Spleen (tissue), 11 donors: ENCODE measurements at regions not wholly inside any gene's neighbourhood (a gene's known extent, or its start where the extent isn't known, plus 50 kb on each side); places are given as distances from the start of the nearest gene placed in this dataset.

Source experiments
- DNase-seq: peaks from one replicate; pipeline ENCODE4 v3.0.0-alpha.2; 2020
- H3K27ac ChIP-seq, 8 donors: fragments of 200-600 bp; sonication (generic) in 7 of 8; 1 replicate in 4 of 8; 2 replicates in 4 of 8; pipeline versions ENCODE4 v1.5.0 to v1.8.0; 2016 to 2021; ENCODE audit warnings: inconsistent platforms in 4 of 8, mild to moderate bottlenecking in 4 of 8, moderate library complexity in 1 of 8
- H3K27me3 ChIP-seq, 7 donors: fragments of 200-600 bp; sonication (generic) in 6 of 7; replicated peaks in 1 of 7; 1 replicate in 4 of 7; 2 replicates in 3 of 7; pipeline versions ENCODE4 v1.5.0 to v1.8.0; 2016 to 2021; ENCODE audit warnings: inconsistent platforms in 3 of 7, mild to moderate bottlenecking in 1 of 7
- H3K36me3 ChIP-seq, 6 donors: fragments of 200-600 bp; sonication (generic) in 5 of 6; 1 replicate in 4 of 6; 2 replicates in 2 of 6; pipeline versions ENCODE4 v1.5.0 to v1.8.0; 2016 to 2021; ENCODE audit warnings: inconsistent platforms in 2 of 6
- H3K4me1 ChIP-seq, 6 donors: fragments of 200-600 bp; sonication (generic) in 5 of 6; 1 replicate in 3 of 6; 2 replicates in 3 of 6; pipeline versions ENCODE4 v1.5.0 to v1.8.0; 2016 to 2021; ENCODE audit warnings: inconsistent platforms in 3 of 6
- H3K4me3 ChIP-seq, 8 donors: fragments of 200-600 bp; sonication (generic) in 7 of 8; 1 replicate in 4 of 8; 2 replicates in 4 of 8; pipeline versions ENCODE4 v1.5.0 to v1.8.0; 2016 to 2021; ENCODE audit warnings: inconsistent platforms in 4 of 8, mild to moderate bottlenecking in 4 of 8, moderate library complexity in 2 of 8
- H3K9me3 ChIP-seq, 8 donors: fragments of 200-600 bp; sonication (generic) in 7 of 8; 1 replicate in 4 of 8; 2 replicates in 4 of 8; pipeline versions ENCODE4 v1.5.0 to v1.8.0; 2016 to 2021; ENCODE audit warnings: inconsistent platforms in 4 of 8
- POLR2A ChIP-seq, 3 donors: fragments of 450-650 bp; IDR thresholded peaks; one replicate each; pipeline ENCODE4 v1.5.1; 2017; ENCODE audit warnings: antibody characterized with exemption in 3 of 3, mild to moderate bottlenecking in 1 of 3
- POLR2AphosphoS5 ChIP-seq, 3 donors: sonication (generic); formaldehyde crosslinking; IDR thresholded peaks; one replicate each; pipeline ENCODE4 v1.5.1; 2017; ENCODE audit warnings: antibody characterized with exemption in 3 of 3
- WGBS, 5 donors: extraction: QIAGEN DNeasy Blood & Tissue Kit in 3 of 5; methylation state at CpG; one replicate each; pipeline versions ENCODE4 v1.1.5 to v1.1.7; 2013 to 2018; 5-methylcytosine and 5-hydroxymethylcytosine counted together
- intact Hi-C: fragments of 100-400 bp; cut with DNase I; formaldehyde crosslinking; loops from one replicate; pipeline ENCODE4 v1.15.0; 2023; ENCODE audit warnings: low total_unique reads
- TF ChIP-seq, protein P1 (sequence below), 11 experiments: fragments of 200-600 bp in 7 of 11; fragments of 450-650 bp in 4 of 11; sonication (generic) in 4 of 11; IDR thresholded peaks in 8 of 11; conservative IDR thresholded peaks in 3 of 11; 1 replicate in 7 of 11; 2 replicates in 4 of 11; pipeline versions ENCODE4 v1.4.0 to v1.8.0; 2016 to 2021; ENCODE audit warnings: antibody characterized with exemption in 11 of 11, inconsistent platforms in 4 of 11, mild to moderate bottlenecking in 1 of 11
- donor health status: healthy with polysubstance abuse.
- donor health status: DM: no; HTN: no; CAD: no; lungs with moderate emphysema.
- donor health status: DM: no; HTN: no; CAD: no.
- donor health status: Bipolar disorder and iron deficiency.
- donor health status: healthy.
- donor health status: DM: no; HTN: no; CAD: no.
- donor health status: DM: yes; HTN: yes; CAD: no.

GRCh38 chr3:132925256-132925930 is 112.8 kb upstream of the TMEM108 start:
- Histone ChIP-seq H3K4me3 (no peak overlapping the region), H3K27ac (no peak overlapping the region), H3K27me3 (no peaks in the 10 kb centered on the region), H3K9me3 (no peaks in the 10 kb centered on the region), H3K4me1 (no peaks in the 10 kb centered on the region), H3K36me3 (no peaks in the 10 kb centered on the region)
- 90 to 95% (median 92%) methylated on average over 4 of the region's 4 CpGs for WGBS, 5 donors
- no peak for DNase-seq
- intact Hi-C loops = no loop called here
- TF ChIP-seq, protein P1, sequence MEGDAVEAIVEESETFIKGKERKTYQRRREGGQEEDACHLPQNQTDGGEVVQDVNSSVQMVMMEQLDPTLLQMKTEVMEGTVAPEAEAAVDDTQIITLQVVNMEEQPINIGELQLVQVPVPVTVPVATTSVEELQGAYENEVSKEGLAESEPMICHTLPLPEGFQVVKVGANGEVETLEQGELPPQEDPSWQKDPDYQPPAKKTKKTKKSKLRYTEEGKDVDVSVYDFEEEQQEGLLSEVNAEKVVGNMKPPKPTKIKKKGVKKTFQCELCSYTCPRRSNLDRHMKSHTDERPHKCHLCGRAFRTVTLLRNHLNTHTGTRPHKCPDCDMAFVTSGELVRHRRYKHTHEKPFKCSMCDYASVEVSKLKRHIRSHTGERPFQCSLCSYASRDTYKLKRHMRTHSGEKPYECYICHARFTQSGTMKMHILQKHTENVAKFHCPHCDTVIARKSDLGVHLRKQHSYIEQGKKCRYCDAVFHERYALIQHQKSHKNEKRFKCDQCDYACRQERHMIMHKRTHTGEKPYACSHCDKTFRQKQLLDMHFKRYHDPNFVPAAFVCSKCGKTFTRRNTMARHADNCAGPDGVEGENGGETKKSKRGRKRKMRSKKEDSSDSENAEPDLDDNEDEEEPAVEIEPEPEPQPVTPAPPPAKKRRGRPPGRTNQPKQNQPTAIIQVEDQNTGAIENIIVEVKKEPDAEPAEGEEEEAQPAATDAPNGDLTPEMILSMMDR (IDR thresholded peaks at IDR 0.05 in 8 of 11, conservative IDR thresholded peaks at IDR 0.05 in 3 of 11) = no peak
- TF ChIP-seq POLR2A (IDR thresholded peaks at IDR 0.05) (no peak), POLR2AphosphoS5 (IDR thresholded peaks at IDR 0.05) (no peak)

- intact Hi-C loops = no loop called here
These were observed 122.1 kb upstream of the TMEM108 start for GRCh38 chr3:132916096-132916495.

DNA sequence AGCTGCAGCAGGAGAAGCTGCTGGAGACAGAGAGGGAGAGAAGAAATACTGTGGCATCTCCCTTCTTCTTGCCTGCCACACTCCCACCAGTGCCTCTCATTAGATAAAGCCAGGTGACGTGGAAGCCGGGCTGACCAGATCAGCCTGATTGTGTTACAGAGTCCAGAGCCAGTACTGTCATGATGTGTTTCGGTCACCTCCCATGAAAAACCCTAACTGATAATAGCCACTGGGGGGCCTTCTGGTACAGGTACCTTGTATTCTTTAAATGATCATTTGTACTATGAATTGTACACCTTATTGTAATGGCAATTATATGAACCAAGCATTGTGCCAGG is 125.8 kb upstream of the TMEM108 start:
- Histone ChIP-seq H3K4me1 (no peaks in the 10 kb centered on the region), H3K36me3 (no peaks in the 10 kb centered on the region), H3K9me3 (peaks cover 0 to 17% (median 4%) of the 10 kb centered on the region in 8 donors), H3K27me3 (no peaks in the 10 kb centered on the region), H3K4me3 (no peak overlapping the region), H3K27ac (no peak overlapping the region)
- TF ChIP-seq POLR2A (IDR thresholded peaks at IDR 0.05) (no peak), POLR2AphosphoS5 (IDR thresholded peaks at IDR 0.05) (no peak)
- TF ChIP-seq, protein P1 (IDR thresholded peaks at IDR 0.05 in 8 of 11, conservative IDR thresholded peaks at IDR 0.05 in 3 of 11) = no peak
- intact Hi-C loops = no loop called here
- no peak for DNase-seq
- WGBS, 5 donors = 88 to 99% (median 94%) methylated on average over 3 of the region's 3 CpGs

More at GRCh38 chr3:132916096-132916495, 122.1 kb upstream of the TMEM108 start:
- 73 to 92% (median 82%) methylated on average over 1 of the region's 1 CpG for WGBS, 5 donors
- Histone ChIP-seq H3K27me3 (peaks cover 0 to 4% (median 0%) of the 10 kb centered on the region in 7 donors), H3K4me3 (no peak overlapping the region), H3K27ac (no peak overlapping the region), H3K36me3 (no peaks in the 10 kb centered on the region), H3K4me1 (no peaks in the 10 kb centered on the region), H3K9me3 (peaks cover 0 to 17% (median 4%) of the 10 kb centered on the region in 8 donors)
- DNase-seq = no peak
- no peak for TF ChIP-seq POLR2A (IDR thresholded peaks at IDR 0.05)
- TF ChIP-seq POLR2AphosphoS5 (IDR thresholded peaks at IDR 0.05) = no peak

DNA sequence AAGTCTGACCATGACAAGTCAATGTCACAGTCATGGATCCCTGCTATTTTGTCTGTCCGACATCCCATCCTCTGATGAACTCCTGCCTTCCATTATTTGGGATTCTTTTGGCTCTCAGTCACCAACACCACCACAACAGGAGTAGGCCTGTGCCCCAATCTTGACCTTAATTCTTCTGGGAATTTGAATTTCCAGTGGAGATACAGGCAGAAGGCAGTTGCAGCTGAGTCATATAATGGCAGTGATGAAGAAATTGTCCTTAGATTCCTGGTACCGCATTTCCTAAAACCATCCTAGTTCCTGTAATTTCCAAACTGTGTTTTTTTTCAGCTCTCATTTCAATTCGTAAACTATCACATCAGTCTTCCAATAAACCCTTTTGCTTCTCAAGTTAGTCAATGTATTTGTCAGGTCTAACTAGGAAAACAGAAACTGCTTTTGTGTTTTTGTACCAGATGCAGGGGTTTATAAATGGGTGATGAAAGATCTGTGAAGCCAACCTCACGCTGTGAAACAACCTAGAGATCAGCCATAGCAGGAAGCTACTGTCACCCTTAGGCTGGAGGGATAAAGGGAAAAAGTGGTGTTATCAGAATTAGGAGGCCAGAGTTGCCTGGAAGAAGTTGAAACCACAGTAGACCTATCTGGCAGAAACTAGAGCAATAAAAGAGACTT is 126.3 kb upstream of the TMEM108 start:
- Histone ChIP-seq H3K4me3 (no peak overlapping the region), H3K27me3 (no peaks in the 10 kb centered on the region), H3K4me1 (no peaks in the 10 kb centered on the region), H3K9me3 (peaks cover 0 to 12% (median 2%) of the 10 kb centered on the region in 8 donors), H3K27ac (no peak overlapping the region), H3K36me3 (no peaks in the 10 kb centered on the region)
- no peak for DNase-seq
- intact Hi-C loops = no loop called here
- 65 to 85% (median 79%) methylated on average over 4 of the region's 4 CpGs for WGBS, 5 donors
- no peak for TF ChIP-seq POLR2A (IDR thresholded peaks at IDR 0.05)
- TF ChIP-seq, protein P1 (IDR thresholded peaks at IDR 0.05 in 8 of 11, conservative IDR thresholded peaks at IDR 0.05 in 3 of 11) = no peak
- TF ChIP-seq POLR2AphosphoS5 (IDR thresholded peaks at IDR 0.05) = no peak
